ENCODE measurements at regions not wholly inside any gene's neighbourhood (a gene's known extent, or its start where the extent isn't known, plus 50 kb on each side); places are given as distances from the start of the nearest gene placed in this dataset.

DNA sequence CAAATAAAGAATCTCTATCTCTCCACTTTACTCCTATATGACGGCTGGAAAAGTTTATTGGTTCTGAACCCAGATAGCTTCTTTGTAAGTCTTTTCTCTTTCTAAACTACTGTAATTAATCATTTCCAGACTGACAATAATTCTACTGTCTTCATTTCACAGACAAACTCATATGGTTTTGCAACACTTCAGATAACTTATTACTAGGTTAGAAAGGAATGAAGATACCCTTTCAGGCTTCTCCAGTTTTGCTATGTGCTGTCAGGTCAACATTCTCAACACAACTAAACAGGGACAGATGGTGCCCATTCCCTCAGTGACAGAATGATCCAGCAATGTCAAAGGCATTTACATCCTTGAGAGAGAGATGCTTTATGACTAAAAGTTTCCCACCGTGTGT lies 198.5 kb upstream of the ITGA4 start:
- Histone ChIP-seq H3K9me3 (no peaks in the 10 kb centered on the region), H3K36me3 (no peaks in the 10 kb centered on the region), H3K27ac (no peak overlapping the region), H3K4me3 (no peak overlapping the region), H3K27me3 (no peaks in the 10 kb centered on the region), H3K4me1 (no peaks in the 10 kb centered on the region)
- ATAC-seq (no peak), FAIRE-seq (no peak), DNase-seq (no peak)
- intact Hi-C loops (cut with DNase I) = no loop called here
- TF ChIP-seq, protein P1, sequence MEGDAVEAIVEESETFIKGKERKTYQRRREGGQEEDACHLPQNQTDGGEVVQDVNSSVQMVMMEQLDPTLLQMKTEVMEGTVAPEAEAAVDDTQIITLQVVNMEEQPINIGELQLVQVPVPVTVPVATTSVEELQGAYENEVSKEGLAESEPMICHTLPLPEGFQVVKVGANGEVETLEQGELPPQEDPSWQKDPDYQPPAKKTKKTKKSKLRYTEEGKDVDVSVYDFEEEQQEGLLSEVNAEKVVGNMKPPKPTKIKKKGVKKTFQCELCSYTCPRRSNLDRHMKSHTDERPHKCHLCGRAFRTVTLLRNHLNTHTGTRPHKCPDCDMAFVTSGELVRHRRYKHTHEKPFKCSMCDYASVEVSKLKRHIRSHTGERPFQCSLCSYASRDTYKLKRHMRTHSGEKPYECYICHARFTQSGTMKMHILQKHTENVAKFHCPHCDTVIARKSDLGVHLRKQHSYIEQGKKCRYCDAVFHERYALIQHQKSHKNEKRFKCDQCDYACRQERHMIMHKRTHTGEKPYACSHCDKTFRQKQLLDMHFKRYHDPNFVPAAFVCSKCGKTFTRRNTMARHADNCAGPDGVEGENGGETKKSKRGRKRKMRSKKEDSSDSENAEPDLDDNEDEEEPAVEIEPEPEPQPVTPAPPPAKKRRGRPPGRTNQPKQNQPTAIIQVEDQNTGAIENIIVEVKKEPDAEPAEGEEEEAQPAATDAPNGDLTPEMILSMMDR (IDR thresholded peaks at IDR 0.05) = no peak
- WGBS, 2 donors = 21 to 35% methylated on average over 2 of the region's 2 CpGs

DNA sequence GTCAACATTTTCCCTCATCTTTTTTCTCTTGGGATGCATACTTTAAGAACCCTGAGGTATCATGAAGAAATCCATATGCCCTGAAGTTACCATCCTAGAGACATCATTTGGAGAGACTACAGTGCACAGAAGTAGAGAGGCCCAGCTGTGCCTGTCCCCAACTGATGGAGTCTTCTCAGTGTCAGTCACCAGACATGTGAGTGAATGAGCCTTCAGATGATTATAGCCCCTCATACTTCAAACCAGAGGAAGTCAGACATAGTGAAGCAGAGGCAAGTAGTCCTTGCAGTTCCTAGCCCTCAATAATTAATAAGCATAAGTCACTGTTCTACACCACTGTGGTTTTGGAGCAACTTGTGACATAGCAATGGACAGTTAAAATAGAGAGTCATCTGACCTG lies 194.4 kb upstream of the ITGA4 start:
- no peak overlapping the region for H3K27ac ChIP-seq
- DNase-seq (no peak), FAIRE-seq (no peak), ATAC-seq (no peak)
- peaks cover 0 to 5% (median 0%) of the 10 kb centered on the region in 4 donors for H3K27me3 ChIP-seq
- H3K4me1 ChIP-seq = no peaks in the 10 kb centered on the region
- H3K4me3 ChIP-seq = no peak overlapping the region
- no peaks in the 10 kb centered on the region for H3K36me3 ChIP-seq
- intact Hi-C loops (cut with DNase I) = no loop called here
- H3K9me3 ChIP-seq = no peaks in the 10 kb centered on the region
- TF ChIP-seq, protein P1 (IDR thresholded peaks at IDR 0.05) = no peak

DNA sequence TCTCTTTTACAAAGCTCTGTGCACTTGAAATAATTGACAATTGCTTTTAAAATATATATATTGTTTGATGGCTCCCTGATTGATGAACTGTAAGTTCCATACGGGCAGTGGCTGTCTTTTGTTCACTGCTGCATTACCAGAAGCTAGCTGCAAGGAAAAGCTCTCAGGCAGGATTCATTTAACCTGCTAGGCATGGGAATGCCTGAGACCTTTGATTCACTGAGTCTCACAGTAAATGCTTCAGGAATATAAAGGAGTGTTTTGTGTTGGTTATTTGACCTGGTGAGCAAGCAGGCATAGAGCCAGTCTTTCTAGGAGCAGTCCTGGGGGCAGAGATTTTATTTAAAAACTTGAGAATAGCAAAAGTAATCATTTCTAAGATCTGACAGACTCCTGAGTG lies 193.2 kb upstream of the ITGA4 start:
- H3K36me3 ChIP-seq = no peaks in the 10 kb centered on the region
- H3K4me3 ChIP-seq = no peak overlapping the region
- TF ChIP-seq, protein P1 (IDR thresholded peaks at IDR 0.05) = no peak
- H3K4me1 ChIP-seq = no peaks in the 10 kb centered on the region
- H3K27ac ChIP-seq = no peak overlapping the region
- DNase-seq (no peak), ATAC-seq (no peak), FAIRE-seq (no peak)
- H3K27me3 ChIP-seq = peaks cover 0 to 5% (median 0%) of the 10 kb centered on the region in 4 donors
- intact Hi-C loops (cut with DNase I) = no loop called here
- WGBS, 2 donors = 9 to 14% methylated on average over 1 of the region's 1 CpG
- H3K9me3 ChIP-seq = no peaks in the 10 kb centered on the region

DNA sequence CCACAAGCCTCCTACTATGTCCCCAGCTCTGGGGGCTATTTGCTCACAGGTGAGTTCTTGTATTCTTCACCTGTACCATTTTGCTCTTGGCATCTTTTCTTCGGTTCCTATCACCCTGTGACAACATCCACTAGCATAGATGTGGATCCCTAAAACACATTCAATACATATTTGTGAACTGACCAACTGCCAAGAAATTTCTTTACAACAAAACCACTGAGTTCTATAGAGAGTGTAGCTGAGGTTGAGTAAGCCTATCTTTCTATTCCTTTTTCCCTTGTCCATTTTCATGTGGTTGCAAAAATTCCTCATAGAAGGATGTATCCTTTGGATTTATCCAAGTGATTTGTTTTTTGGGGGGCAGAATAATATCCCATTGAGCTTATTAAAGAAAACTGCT lies 192.7 kb upstream of the ITGA4 start:
- H3K27me3 ChIP-seq = peaks cover 0 to 5% (median 0%) of the 10 kb centered on the region in 4 donors
- H3K27ac ChIP-seq = no peak overlapping the region
- TF ChIP-seq, protein P1 (IDR thresholded peaks at IDR 0.05) = no peak
- H3K9me3 ChIP-seq = no peaks in the 10 kb centered on the region
- WGBS, 2 donors = 27 to 59% methylated on average over 1 of the region's 1 CpG
- no peaks in the 10 kb centered on the region for H3K36me3 ChIP-seq
- DNase-seq (no peak), FAIRE-seq (no peak), ATAC-seq (no peak)
- no peak overlapping the region for H3K4me3 ChIP-seq
- intact Hi-C loops (cut with DNase I) = no loop called here
- no peaks in the 10 kb centered on the region for H3K4me1 ChIP-seq

DNA sequence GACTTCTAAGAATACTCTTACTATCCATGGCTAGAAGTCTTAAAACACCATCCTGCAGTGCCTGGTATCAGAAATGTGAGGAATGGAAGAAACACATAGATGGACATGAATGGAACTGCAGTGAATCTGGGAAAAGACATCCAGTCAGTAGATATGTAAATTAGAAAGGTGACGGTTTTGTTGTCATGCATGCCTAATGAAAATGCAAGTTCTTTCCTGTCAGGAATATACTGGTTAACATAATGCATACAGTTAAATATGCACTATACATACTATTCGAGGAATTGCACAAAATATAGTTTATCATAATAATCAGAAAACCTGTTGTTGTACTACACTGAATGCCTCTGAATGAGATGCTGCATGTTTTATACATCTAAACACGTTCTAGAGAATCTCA lies 190.6 kb upstream of the ITGA4 start:
- TF ChIP-seq, protein P1 (IDR thresholded peaks at IDR 0.05) = no peak
- Histone ChIP-seq H3K36me3 (no peaks in the 10 kb centered on the region), H3K4me1 (no peaks in the 10 kb centered on the region), H3K4me3 (no peak overlapping the region), H3K27me3 (peaks cover 0 to 5% (median 0%) of the 10 kb centered on the region in 4 donors), H3K9me3 (no peaks in the 10 kb centered on the region), H3K27ac (no peak overlapping the region)
- 49 to 64% methylated on average over 3 of the region's 3 CpGs for WGBS, 2 donors
- intact Hi-C loops (cut with DNase I) = no loop called here
- ATAC-seq = no peak
- no peak for DNase-seq
- no peak for FAIRE-seq
